Left lobe of liver (tissue), 2 donors: ENCODE measurements at regions not wholly inside any gene's neighbourhood (a gene's known extent, or its start where the extent isn't known, plus 50 kb on each side); places are given as distances from the start of the nearest gene placed in this dataset.

Source experiments
- ATAC-seq: fragments of 200-7000 bp; cut with Tn5 transposase; one replicate; pipeline ENCODE4 v1.9.1; 2020; ENCODE audit warnings: mild to moderate bottlenecking, moderate library complexity
- DNase-seq: peaks from one replicate; pipeline ENCODE4 v3.0.0-alpha.2; 2020; ENCODE audit warnings: low spot score
- donor health status: DM: no; HTN: no; CAD: no; lungs with moderate emphysema.
- donor health status: DM: no; HTN: yes; CAD: no.

DNA sequence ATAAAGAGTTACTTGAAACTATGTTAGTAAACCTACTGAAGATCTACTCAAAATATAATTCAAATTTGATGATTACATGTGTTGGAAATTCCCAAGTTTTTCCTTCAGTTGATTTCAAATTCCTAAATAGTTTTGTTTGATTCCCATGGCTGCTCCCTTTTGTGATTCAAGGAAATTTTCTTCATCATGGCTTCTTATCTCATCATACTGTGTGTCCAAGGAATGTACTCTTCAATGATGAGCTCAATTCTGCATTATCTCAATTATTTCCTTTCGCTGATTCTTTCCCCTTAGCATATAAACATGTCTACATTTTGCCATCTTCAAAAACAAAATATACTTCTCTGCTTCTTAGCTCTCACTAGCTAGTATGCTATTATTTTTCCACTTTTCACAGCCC is 460.4 kb upstream of the NAALADL2 start:
- DNase-seq (no peak), ATAC-seq (no peak)

DNA sequence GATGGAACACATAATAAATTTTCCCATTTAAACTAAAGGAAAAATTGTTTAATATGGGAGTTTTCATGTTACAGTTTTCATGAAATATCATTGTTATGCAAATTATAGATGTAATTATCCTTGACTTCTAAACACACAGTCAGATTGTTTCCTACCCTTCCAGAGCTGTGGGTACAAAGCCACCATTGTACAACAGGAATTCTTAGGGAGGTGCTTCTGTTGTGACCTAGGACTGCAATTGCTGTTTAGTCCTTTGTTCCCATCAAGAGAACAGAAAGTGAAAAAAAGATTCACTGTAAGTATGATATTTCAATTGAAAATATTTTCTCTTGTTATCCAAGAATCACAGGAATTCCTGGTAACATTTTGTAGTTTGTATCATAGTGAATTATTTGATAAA is 455.3 kb upstream of the NAALADL2 start:
- ATAC-seq = no peak
- no peak for DNase-seq

DNA sequence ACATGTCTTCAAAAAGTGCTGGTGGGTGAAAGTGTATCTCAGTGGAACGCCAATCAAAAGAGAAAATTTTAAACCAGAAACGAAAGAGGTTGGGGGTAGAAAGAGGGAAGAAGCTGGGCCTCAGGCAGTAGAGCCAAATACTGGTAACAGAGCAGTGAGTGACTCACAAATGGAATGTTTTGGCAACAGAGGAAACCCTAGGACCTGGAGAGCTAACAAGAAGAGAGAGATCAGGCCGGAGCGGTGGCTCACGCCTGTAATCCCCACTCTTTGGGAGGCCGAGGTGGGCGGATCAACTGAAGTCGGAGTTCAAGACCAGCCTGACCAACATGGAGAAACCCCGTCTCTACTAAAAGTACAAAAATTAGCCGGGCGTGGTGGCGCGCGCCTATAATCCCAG is 450.8 kb upstream of the NAALADL2 start:
- no peak for DNase-seq
- ATAC-seq = peak; percentile 43

DNA sequence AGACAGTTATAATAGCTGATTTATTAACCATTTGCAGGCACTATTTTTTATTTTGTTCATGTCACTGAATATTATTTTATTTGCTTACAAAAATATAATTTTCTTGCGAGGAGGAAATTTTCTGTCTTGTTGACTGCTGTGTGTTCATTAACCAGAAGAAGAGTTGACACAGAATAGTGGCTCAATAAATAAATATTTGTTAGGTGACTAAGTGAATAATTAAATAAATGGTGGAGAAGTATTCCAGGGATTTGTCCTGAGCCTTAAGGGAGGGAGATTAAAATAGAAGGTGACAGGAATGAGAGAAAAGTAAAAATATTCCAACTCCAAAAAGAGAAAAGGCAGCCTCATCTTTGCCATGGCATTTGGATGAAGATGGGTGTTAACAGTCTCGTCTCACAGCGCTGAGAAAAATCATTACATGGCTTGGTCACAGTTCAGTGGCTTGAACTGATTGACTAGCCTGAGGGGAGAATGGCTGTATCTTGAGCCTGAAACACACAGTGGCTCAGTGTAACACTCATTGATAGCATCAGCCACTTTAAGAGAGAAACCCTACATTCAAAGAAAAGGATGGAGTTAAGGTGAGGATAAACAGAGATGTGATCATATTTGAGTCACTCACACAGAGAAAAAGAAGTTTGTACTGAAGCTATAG is 449.9 kb upstream of the NAALADL2 start:
- ATAC-seq (peak; percentile 84), DNase-seq (no peak)

- DNase-seq (no peak), ATAC-seq (no peak)
Measured at GRCh38 chr3:174413062-174413912, 445.8 kb upstream of the NAALADL2 start.

- ATAC-seq (no peak), DNase-seq (no peak)
Measured at GRCh38 chr3:174414902-174415301, 444.2 kb upstream of the NAALADL2 start.

- ATAC-seq (peak; percentile 10), DNase-seq (no peak)
Measured at GRCh38 chr3:174417573-174417972, 441.6 kb upstream of the NAALADL2 start.

- ATAC-seq (no peak), DNase-seq (no peak)
Measured at GRCh38 chr3:174419216-174419615, 439.9 kb upstream of the NAALADL2 start.

DNA sequence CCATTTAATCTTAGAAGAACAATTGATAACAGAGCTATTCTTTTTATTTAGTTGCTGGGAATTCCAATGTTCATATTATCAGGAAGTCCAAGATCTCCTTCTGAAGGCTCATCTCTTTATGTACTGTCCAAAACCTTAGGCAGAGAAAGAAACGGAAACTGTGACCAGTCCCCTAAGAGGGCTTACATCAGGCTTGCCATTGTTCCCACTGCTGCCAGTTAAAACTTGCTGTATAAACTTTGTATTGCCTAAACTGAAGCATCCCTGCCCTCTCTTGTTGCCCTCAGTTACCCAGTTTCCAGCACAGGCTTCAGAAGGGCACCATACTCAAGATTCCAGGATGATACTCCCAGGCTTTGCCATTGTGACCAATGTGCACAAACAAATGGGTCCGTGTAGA is 435.2 kb upstream of the NAALADL2 start:
- no peak for ATAC-seq

DNA sequence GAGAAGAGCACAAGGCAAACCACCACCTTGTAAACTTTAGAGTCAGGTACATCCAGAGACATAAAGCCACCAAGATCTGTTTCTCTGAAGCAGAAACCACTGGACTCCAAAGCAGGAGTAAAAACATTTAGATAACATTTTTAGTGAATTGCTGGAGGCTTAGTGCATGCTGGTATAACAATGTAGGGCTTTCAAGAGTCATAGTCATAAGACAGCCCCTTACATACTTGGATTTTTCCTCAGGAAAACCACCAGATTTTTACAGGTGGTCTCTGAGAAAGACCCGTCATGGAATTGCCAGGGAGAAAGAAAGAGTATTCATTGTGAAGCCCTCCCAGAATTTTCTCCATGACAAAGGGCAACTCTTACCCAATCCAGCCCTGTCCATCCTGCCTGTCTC is 434.5 kb upstream of the NAALADL2 start:
- no peak for DNase-seq
- ATAC-seq = no peak

More for the DNA sequence above, 435.2 kb upstream of the NAALADL2 start:
- DNase-seq = no peak

- ATAC-seq = no peak
- no peak for DNase-seq
Measured at GRCh38 chr3:174425422-174425821, 433.7 kb upstream of the NAALADL2 start.

DNA sequence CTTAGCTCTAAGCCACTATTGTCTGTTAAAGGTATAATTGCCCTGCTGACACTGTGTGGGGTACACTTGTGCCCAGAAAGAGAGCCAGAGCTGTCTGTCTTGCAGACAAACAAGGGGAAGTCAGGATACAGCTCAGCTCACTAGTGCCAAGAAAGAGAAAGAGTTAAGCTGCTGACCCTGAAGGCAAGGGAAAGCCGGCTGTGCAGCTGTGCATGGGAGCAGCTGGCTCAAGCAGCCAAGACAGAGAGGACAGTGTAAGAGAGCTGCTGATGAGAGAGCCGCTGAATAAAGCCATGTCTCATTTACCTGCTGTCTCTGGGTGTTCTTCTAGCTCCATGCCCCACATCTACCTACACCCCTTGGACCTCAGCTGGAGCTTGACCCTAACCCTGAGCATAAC is 428.1 kb upstream of the NAALADL2 start:
- ATAC-seq = no peak
- no peak for DNase-seq

- no peak for DNase-seq
- ATAC-seq = no peak
Measured at GRCh38 chr3:174431717-174432116, 427.4 kb upstream of the NAALADL2 start.

GRCh38 chr3:174436367-174436766 is 422.8 kb upstream of the NAALADL2 start:
- no peak for DNase-seq
- no peak for ATAC-seq

DNA sequence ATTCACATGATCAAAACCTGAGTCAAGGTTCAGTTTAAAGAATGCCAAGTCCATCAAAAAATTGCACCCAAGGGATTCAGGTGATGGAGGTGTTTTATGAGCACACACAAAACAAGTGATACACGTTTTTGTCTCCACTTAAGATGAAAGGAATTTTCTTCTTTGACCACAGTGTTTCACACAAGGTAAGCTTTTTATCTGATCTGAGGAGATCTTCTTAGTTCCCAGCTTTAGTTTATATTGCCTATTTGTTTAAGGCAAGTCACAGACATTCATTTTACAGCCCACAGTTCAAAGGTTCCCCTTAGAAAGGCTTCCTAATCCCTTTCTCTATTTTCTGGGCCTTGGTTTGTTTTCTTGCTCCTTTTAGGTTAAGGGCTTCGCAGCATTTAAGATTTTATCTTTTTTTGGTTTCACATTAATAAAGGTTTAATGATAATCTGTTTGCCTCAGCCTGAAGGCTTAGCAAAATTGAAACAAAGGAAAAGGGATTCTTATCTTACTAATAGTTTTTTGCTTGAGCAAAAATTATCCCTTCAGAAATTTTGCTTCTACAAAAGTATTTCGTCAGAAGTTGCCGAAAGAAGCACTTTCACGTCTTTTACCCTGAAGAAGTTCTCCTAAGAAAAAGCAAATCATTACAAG is 420.5 kb upstream of the NAALADL2 start:
- ATAC-seq = no peak
- no peak for DNase-seq

- DNase-seq (no peak), ATAC-seq (no peak)
Measured at GRCh38 chr3:174439331-174440252, 419.5 kb upstream of the NAALADL2 start.

DNA sequence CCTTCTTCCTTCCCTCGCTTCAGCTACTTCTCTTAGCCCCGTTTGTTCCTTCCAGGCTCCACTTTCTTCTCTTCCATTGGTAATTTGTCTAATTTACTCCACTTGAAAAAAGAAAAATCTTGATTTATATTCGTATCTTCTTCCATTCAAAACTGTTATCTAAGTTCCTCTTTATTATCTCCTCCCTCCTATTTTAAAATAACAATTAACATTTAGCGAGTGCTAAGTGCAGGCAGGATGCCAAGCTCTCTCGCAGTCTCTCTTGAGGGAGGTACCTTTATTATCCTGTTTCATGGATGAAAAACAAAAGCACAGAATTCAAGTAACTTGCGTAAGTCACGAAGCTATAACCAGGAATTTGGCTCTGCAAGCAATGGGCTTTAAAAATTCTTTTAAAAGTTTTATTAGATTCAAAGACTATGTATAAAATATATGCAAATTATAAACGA is 418.9 kb upstream of the NAALADL2 start:
- ATAC-seq = no peak
- no peak for DNase-seq

GRCh38 chr3:174440741-174441587 is 418.2 kb upstream of the NAALADL2 start:
- ATAC-seq = peak; percentile 92
- DNase-seq = peak; percentile 86

GRCh38 chr3:174441588-174442301 is 417.4 kb upstream of the NAALADL2 start:
- ATAC-seq = no peak
- DNase-seq = no peak
